GM12878 (cell line): ENCODE measurements at regions not wholly inside any gene's neighbourhood (a gene's known extent, or its start where the extent isn't known, plus 50 kb on each side); places are given as distances from the start of the nearest gene placed in this dataset.

Experiments used
- ATAC-seq: fragments of 200-7000 bp; cut with Tn5 transposase; 3 replicates; pipeline ENCODE4 v1.9.1; 2020; ENCODE audit warnings: mild to moderate bottlenecking, moderate library complexity
- BruUV-seq: library from RNA; stranded (reverse); fragments of 400-500 nt; replicated peaks from 2 replicates; lab custom pipeline; 2021; lab: Mats Ljungman, UMichigan
- CTCF ChIA-PET: fragments of 300-600 bp; sonication (Branson Sonifier 250); formaldehyde crosslinking; extraction: SDS; loops from one replicate; lab custom pipeline; 2021; ENCODE audit warnings: inconsistent platforms; lab: Yijun Ruan, JAX
- POLR2A ChIA-PET: fragments of 350-600 bp; formaldehyde crosslinking; extraction: SDS; loops from one replicate; lab custom pipeline; 2021; ENCODE audit warnings: inconsistent platforms; lab: Charles Lee
- RAD21 ChIA-PET: fragments of 300-600 bp; sonication (Branson Sonifier 250); formaldehyde crosslinking; loops from one replicate; lab custom pipeline; 2023; ENCODE audit warnings: antibody characterized with exemption; ENCODE audit not compliant: unreplicated experiment; lab: Charles Lee
- SMC1A ChIA-PET: fragments of 300-600 bp; sonication (Branson Sonifier 250); formaldehyde crosslinking; loops from one replicate; lab custom pipeline; 2023; ENCODE audit not compliant: unreplicated experiment, uncharacterized antibody; lab: Charles Lee
- DNase-seq: peaks from one replicate; pipeline ENCODE4 v3.0.0-alpha.2; 2011; ENCODE audit warnings: low read depth, low spot score
- FAIRE-seq: peaks from 3 replicates; lab custom pipeline; 2011; peaks lifted over from hg19 to GRCh38; lab: Jason Lieb, UNC
- H2AFZ ChIP-seq: 2 replicates; pipeline ENCODE4 v1.6.0; 2011; ENCODE audit warnings: low read depth, low read length, control low read depth; ENCODE audit not compliant: control insufficient read depth
- H3K27ac ChIP-seq: 2 replicates; pipeline ENCODE4 v1.5.1; 2011; ENCODE audit warnings: control low read depth; ENCODE audit not compliant: control insufficient read depth, insufficient read depth
- H3K27me3 ChIP-seq, 2 experiments: replicated peaks in 1 of 2; 2 replicates each; pipeline versions ENCODE4 v1.6.0 to v1.6.1; 2011; ENCODE audit warnings: low read length in 1 of 2; ENCODE audit not compliant: control insufficient read depth in 2 of 2, insufficient read depth in 2 of 2
- H3K36me3 ChIP-seq, 2 experiments: 2 replicates each; pipeline ENCODE4 v1.5.1; 2011; ENCODE audit warnings: low read length in 1 of 2; ENCODE audit not compliant: control insufficient read depth in 2 of 2, insufficient read depth in 2 of 2
- H3K4me1 ChIP-seq: 2 replicates; pipeline ENCODE4 v1.6.1; 2011; ENCODE audit warnings: mild to moderate bottlenecking, low read length, moderate library complexity, mixed read lengths; ENCODE audit not compliant: control insufficient read depth, insufficient read depth
- H3K4me2 ChIP-seq: 2 replicates; pipeline ENCODE4 v1.6.0; 2011; ENCODE audit warnings: control low read depth; ENCODE audit not compliant: control insufficient read depth, insufficient read depth
- H3K4me3 ChIP-seq: fragments of 200-600 bp; sonication (generic); 2 replicates; pipeline ENCODE4 v1.5.1; 2016
- H3K79me2 ChIP-seq: 2 replicates; pipeline ENCODE4 v1.6.0; 2011; ENCODE audit warnings: low read length; ENCODE audit not compliant: control insufficient read depth, insufficient read depth
- H3K9ac ChIP-seq: 2 replicates; pipeline ENCODE4 v1.8.0; 2011; ENCODE audit warnings: low read length, control low read depth, mixed read lengths; ENCODE audit not compliant: control insufficient read depth, insufficient read depth
- H3K9me3 ChIP-seq: replicated peaks from 3 replicates; pipeline ENCODE4 v1.5.1; 2011; ENCODE audit warnings: mild to moderate bottlenecking, low read length; ENCODE audit not compliant: control insufficient read depth, insufficient read depth
- H4K20me1 ChIP-seq: 2 replicates; pipeline ENCODE4 v1.6.0; 2011; ENCODE audit not compliant: control insufficient read depth, insufficient read depth
- ASH2L ChIP-seq: fragments of 300-600, 200-600 bp; sonication (generic); IDR thresholded peaks from 2 replicates; pipeline ENCODE4 v1.6.1; 2017; ENCODE audit warnings: low read depth, mild to moderate bottlenecking, borderline replicate concordance
- BMI1 ChIP-seq: fragments of 450-650 bp; IDR thresholded peaks from 2 replicates; pipeline ENCODE4 v1.6.1; 2016; ENCODE audit warnings: mild to moderate bottlenecking, moderate library complexity, borderline replicate concordance
- KDM1A ChIP-seq: fragments of 200-600 bp; sonication (generic); IDR thresholded peaks from 2 replicates; pipeline ENCODE4 v1.6.1; 2016; ENCODE audit warnings: borderline replicate concordance
- LARP7 ChIP-seq: fragments of 450-650 bp; IDR thresholded peaks from 2 replicates; pipeline ENCODE4 v1.6.1; 2017; ENCODE audit warnings: mild to moderate bottlenecking
- MYB ChIP-seq: fragments of 150-350 bp; IDR thresholded peaks from 2 replicates; pipeline ENCODE4 v1.6.1; 2014; ENCODE audit warnings: mild to moderate bottlenecking, low read depth, low read length, borderline replicate concordance
- NR2C1 ChIP-seq: fragments of 450-650 bp; IDR thresholded peaks from 2 replicates; pipeline ENCODE4 v1.6.1; 2017; ENCODE audit warnings: antibody characterized with exemption, mild to moderate bottlenecking, moderate library complexity
- NRF1 ChIP-seq: conservative IDR thresholded peaks from 2 replicates; pipeline ENCODE4 v1.6.1; 2011; ENCODE audit warnings: mild to moderate bottlenecking, low read depth, low read length, improper control_type of control experiment
- RAD51 ChIP-seq: fragments of 450-650 bp; IDR thresholded peaks from 2 replicates; pipeline ENCODE4 v1.6.1; 2016; ENCODE audit warnings: moderate library complexity, mild to moderate bottlenecking, inconsistent platforms
- RCOR1 ChIP-seq: conservative IDR thresholded peaks from 2 replicates; pipeline ENCODE4 v1.6.1; 2012; ENCODE audit warnings: low read depth, low read length, improper control_type of control experiment
- ZBTB33 ChIP-seq: fragments of 450-650 bp; IDR thresholded peaks from 2 replicates; pipeline ENCODE4 v1.6.1; 2017; ENCODE audit warnings: mild to moderate bottlenecking
- ZNF622 ChIP-seq: fragments of 450-650 bp; IDR thresholded peaks from 2 replicates; pipeline ENCODE4 v1.6.1; 2017; ENCODE audit warnings: mild to moderate bottlenecking, inconsistent platforms
- WGBS: methylation state at CpG from one replicate; pipeline ENCODE4 v1.1.6; 2016; ENCODE audit warnings: low lambda C conversion rate; ENCODE audit not compliant: insufficient replicate concordance, insufficient coverage; ENCODE audit errors: missing lambda C conversion rate; 5-methylcytosine and 5-hydroxymethylcytosine counted together
- in situ Hi-C: fragments of 300-500 bp; cut with MboI; formaldehyde crosslinking; loops from 9 replicates; pipeline ENCODE4 v1.14.3; 2018; ENCODE audit warnings: mixed read lengths
- intact Hi-C: fragments of 100-400 bp; cut with micrococcal nuclease; formaldehyde crosslinking; loops from one replicate; pipeline ENCODE4 v1.14.2; 2022; ENCODE audit not compliant: unreplicated experiment
- TF ChIP-seq, protein P1 (sequence below): fragments of 450-650 bp; IDR thresholded peaks from 2 replicates; pipeline ENCODE4 v1.6.1; 2017; ENCODE audit warnings: borderline replicate concordance
- TF ChIP-seq, protein P2 (sequence below): fragments of 450-650 bp; formaldehyde crosslinking; IDR thresholded peaks from 2 replicates; pipeline ENCODE4 v1.4.0; 2020; ENCODE audit warnings: mild to moderate bottlenecking, moderate library complexity

- TF ChIP-seq RCOR1 (no peak), NRF1 (no peak), RAD51 (no peak), MYB (no peak), NR2C1 (no peak), ZBTB33 (no peak)
- TF ChIP-seq, protein P1, sequence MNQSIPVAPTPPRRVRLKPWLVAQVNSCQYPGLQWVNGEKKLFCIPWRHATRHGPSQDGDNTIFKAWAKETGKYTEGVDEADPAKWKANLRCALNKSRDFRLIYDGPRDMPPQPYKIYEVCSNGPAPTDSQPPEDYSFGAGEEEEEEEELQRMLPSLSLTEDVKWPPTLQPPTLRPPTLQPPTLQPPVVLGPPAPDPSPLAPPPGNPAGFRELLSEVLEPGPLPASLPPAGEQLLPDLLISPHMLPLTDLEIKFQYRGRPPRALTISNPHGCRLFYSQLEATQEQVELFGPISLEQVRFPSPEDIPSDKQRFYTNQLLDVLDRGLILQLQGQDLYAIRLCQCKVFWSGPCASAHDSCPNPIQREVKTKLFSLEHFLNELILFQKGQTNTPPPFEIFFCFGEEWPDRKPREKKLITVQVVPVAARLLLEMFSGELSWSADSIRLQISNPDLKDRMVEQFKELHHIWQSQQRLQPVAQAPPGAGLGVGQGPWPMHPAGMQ, result no peak
These were observed 244.9 kb downstream of the C7orf25 start (continued) for GRCh38 chr7:42666994-42667393.

DNA sequence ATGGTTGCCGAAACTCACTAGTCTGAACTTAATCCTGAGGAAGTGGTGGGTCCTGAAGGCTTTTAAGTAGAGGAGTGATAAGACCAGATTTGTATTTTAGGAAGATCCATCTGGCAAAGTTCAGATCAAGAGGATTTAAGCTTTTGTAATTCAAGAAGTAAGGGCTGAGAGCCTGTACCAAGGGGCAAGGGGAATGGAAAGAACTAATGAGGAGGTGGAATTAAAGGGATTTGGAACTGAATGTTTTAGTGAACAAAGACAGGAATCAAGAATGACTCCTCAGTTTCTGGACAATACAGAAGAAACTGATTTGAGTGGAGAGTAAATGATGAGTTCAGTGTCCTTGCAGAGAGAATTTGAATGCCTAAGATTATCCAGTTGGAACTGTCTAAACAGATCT is 249.0 kb downstream of the C7orf25 start:
- no TSS peak for BruUV-seq
- no peak overlapping the region for H3K4me3 ChIP-seq
- H3K4me2 ChIP-seq, result no peak overlapping the region
- H4K20me1 ChIP-seq, result no peaks in the 10 kb centered on the region
- ChIA-PET SMC1A (interaction anchor here (1.6 kb wide), 1 partner anchor 17 kb away, joined by 3 read pairs; no protein-coding TSS in a partner anchor), POLR2A (no interaction called here), RAD21 (no interaction called here), CTCF (no interaction called here)
- WGBS, result 100% methylated on average over 1 of the region's 1 CpG
- in situ Hi-C loops, result no loop called here
- intact Hi-C loops, result no loop called here
- no peaks in the 10 kb centered on the region for H3K9me3 ChIP-seq
- DNase-seq (no peak), ATAC-seq (no peak), FAIRE-seq (no peak)
- no peaks in the 10 kb centered on the region for H3K36me3 ChIP-seq
- H3K27ac ChIP-seq, result no peak overlapping the region
- no peaks in the 10 kb centered on the region for H3K4me1 ChIP-seq
- no peak overlapping the region for H2AFZ ChIP-seq
- no peak overlapping the region for H3K9ac ChIP-seq
- no peaks in the 10 kb centered on the region for H3K79me2 ChIP-seq
- no peaks in the 10 kb centered on the region for H3K27me3 ChIP-seq
- TF ChIP-seq ASH2L (no peak), KDM1A (no peak), LARP7 (no peak), ZNF622 (no peak), BMI1 (no peak)
- TF ChIP-seq, protein P2, sequence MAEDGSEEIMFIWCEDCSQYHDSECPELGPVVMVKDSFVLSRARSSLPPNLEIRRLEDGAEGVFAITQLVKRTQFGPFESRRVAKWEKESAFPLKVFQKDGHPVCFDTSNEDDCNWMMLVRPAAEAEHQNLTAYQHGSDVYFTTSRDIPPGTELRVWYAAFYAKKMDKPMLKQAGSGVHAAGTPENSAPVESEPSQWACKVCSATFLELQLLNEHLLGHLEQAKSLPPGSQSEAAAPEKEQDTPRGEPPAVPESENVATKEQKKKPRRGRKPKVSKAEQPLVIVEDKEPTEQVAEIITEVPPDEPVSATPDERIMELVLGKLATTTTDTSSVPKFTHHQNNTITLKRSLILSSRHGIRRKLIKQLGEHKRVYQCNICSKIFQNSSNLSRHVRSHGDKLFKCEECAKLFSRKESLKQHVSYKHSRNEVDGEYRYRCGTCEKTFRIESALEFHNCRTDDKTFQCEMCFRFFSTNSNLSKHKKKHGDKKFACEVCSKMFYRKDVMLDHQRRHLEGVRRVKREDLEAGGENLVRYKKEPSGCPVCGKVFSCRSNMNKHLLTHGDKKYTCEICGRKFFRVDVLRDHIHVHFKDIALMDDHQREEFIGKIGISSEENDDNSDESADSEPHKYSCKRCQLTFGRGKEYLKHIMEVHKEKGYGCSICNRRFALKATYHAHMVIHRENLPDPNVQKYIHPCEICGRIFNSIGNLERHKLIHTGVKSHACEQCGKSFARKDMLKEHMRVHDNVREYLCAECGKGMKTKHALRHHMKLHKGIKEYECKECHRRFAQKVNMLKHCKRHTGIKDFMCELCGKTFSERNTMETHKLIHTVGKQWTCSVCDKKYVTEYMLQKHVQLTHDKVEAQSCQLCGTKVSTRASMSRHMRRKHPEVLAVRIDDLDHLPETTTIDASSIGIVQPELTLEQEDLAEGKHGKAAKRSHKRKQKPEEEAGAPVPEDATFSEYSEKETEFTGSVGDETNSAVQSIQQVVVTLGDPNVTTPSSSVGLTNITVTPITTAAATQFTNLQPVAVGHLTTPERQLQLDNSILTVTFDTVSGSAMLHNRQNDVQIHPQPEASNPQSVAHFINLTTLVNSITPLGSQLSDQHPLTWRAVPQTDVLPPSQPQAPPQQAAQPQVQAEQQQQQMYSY, result no peak
